NCI-H2196 treated with DMSO at 0.1 percent for 48 hours (cell line): ENCODE measurements at regions not wholly inside any gene's neighbourhood (a gene's known extent, or its start where the extent isn't known, plus 50 kb on each side); places are given as distances from the start of the nearest gene placed in this dataset.

Experiments used
- DNase-seq: peaks from one replicate; lab custom pipeline; 2025; ENCODE audit not compliant: unreplicated experiment; lab: John Stamatoyannopoulos, UW

- DNase-seq: no peak
These were observed 259.7 kb upstream of the PITRM1 start for GRCh38 chr10:3432081-3432825.

- no peak for DNase-seq
These were observed 257.9 kb upstream of the PITRM1 start for GRCh38 chr10:3430501-3430900.

- no peak for DNase-seq
These were observed 257.1 kb upstream of the PITRM1 start for GRCh38 chr10:3429676-3430075.

GRCh38 chr10:3428826-3429225 lies 256.2 kb upstream of the PITRM1 start:
- DNase-seq: no peak

GRCh38 chr10:3427950-3428354 lies 255.4 kb upstream of the PITRM1 start:
- no peak for DNase-seq

GRCh38 chr10:3427347-3427746 lies 254.8 kb upstream of the PITRM1 start:
- DNase-seq: no peak

- DNase-seq: no peak
These were observed 253.7 kb upstream of the PITRM1 start for GRCh38 chr10:3426190-3426845.

GRCh38 chr10:3425716-3426115 lies 253.1 kb upstream of the PITRM1 start:
- no peak for DNase-seq

- no peak for DNase-seq
These were observed 252.7 kb upstream of the PITRM1 start for GRCh38 chr10:3425261-3425660.

GRCh38 chr10:3424111-3424851 lies 251.7 kb upstream of the PITRM1 start:
- DNase-seq: no peak

GRCh38 chr10:3423384-3423783 lies 250.8 kb upstream of the PITRM1 start:
- DNase-seq: no peak

GRCh38 chr10:3422282-3422681 lies 249.7 kb upstream of the PITRM1 start:
- no peak for DNase-seq

- DNase-seq: no peak
These were observed 249.1 kb upstream of the PITRM1 start for GRCh38 chr10:3421537-3422257.

- no peak for DNase-seq
These were observed 248.2 kb upstream of the PITRM1 start for GRCh38 chr10:3420527-3421469.

- no peak for DNase-seq
These were observed 247.3 kb upstream of the PITRM1 start for GRCh38 chr10:3419719-3420495.

GRCh38 chr10:3418926-3419325 lies 246.3 kb upstream of the PITRM1 start:
- DNase-seq: no peak

- no peak for DNase-seq
These were observed 245.6 kb upstream of the PITRM1 start for GRCh38 chr10:3418041-3418754.

GRCh38 chr10:3417096-3417495 lies 244.5 kb upstream of the PITRM1 start:
- DNase-seq: no peak
